HG02798 (cell line): ENCODE measurements at regions not wholly inside any gene's neighbourhood (a gene's known extent, or its start where the extent isn't known, plus 50 kb on each side); places are given as distances from the start of the nearest gene placed in this dataset.
A peak's percentile ranks its signal among the peaks of the same experiment; 100 is the strongest.

Experiments
- ATAC-seq: cut with Tn5 transposase; IDR thresholded peaks from one replicate; pipeline ENCODE4 v1.9.1; 2021; ENCODE audit warnings: mild to moderate bottlenecking; ENCODE audit not compliant: unreplicated experiment, poor library complexity

- ATAC-seq: no peak
Measured at GRCh38 chr7:84454174-84454959, 259.8 kb upstream of the SEMA3A start.

DNA sequence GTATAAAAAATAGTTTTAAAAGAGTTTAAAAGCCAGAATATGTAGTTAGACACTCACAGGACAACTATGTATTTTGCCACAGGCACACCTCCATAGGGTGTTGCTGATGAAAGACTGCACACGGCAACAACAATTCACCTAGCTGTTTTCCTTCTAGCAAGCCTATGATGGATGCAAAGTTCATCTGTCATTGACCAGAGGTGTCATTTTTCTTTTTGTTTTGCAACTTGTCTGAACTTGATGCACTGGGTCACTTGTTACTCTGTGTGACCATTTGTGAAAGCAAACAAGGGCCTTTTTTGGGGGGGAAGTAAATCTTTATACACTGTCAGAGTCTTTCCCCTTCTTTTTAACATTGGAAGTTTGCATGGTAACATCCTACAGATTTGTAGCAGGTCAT lies 258.0 kb upstream of the SEMA3A start:
- ATAC-seq: no peak

GRCh38 chr7:84450772-84451171 lies 256.2 kb upstream of the SEMA3A start:
- no peak for ATAC-seq

DNA sequence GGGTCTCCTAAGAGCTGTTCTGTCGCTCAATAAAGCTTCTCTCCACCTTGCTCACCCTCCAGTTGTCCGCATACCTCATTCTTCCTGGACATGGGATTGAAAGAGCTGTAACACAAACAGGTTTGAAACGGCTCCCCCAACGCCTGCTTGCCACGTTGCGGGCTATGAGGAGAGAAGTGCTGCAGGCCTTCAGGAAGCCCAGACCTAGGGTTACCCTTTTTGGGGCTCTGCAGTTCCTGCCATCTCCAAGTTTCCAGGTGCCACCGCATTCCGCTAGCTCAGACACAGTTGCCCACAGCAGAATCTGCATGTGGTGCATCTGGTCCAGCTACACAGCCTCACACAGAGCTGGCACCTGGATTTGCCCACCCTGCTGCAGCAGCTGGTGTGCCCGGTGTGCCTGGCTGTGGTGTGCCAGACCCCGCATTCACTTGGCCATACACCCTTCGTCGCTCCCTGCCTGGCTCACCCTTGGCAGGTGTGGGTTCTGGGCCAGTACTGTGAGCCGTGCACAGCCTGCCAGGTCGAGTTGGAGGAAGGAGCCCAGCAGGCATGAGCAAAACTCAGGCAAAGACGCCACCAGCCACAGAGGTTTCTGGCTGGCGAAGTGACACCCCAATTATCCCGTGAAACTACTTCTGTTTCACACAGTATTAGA lies 253.2 kb upstream of the SEMA3A start:
- no peak for ATAC-seq

DNA sequence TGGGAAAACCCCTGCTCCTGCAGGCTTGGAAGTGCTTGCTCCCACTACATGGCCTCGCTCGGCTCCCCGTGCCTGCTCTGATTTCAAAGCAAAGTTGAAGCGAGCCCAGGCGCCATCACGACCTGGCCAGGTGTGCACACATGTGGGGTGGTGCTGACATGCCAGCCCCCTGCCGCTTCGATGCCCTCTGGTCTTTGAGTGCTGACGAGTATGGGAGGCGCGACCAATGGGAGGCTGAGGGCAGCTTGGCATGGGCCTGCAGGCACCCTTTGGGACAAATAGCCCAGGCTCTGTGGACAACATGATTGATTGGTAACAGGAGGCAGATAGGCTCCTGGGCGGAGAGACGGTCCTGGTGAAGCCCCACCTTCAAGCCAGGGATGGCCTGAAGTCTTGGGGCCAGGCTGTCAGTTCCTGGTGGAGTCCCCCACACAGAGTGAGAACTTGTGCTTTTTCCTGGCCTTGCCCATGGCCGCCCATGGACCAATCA lies 252.4 kb upstream of the SEMA3A start:
- ATAC-seq: no peak

DNA sequence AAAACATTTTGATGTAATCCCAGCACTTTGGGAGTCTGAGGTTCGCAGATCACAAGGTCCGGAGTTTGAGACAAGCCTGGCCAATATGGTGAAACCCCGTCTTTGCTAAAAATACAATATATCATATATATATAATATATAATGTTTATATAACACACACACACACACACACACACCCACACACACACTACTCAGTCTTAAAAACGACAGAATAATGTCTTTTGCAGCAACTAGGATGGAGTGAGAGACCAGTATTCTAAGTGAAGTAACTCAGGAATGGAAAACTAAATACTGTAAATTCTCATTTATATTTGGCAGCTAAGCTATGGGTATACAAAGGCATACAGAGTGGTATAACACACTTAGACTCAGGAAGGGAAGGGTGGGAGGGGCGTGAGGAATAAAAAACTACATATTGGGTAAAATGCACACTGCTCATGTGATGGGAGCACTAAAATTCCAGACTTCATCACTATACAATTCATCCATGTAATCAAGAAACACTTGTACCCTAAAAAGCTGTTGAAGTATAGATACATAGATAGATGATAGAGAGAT lies 231.2 kb upstream of the SEMA3A start:
- no peak for ATAC-seq

DNA sequence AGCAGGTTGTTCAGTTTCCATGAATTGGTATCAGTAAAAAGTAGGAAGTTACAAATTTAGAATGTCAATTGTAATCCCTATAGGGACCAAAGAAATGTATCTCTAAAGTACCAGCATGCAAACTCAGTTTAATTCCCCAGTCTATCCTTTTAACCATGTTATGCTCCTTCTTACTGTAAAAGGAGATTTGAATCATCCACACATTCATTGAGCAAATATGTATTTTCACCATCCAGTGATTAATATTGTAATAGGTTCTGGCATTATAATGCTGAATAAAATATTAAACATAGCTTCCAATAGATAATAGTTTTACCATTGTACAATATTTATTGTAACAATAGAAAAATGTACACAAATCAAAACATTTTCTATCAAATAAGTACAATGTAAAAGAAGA lies 228.2 kb upstream of the SEMA3A start:
- no peak for ATAC-seq

DNA sequence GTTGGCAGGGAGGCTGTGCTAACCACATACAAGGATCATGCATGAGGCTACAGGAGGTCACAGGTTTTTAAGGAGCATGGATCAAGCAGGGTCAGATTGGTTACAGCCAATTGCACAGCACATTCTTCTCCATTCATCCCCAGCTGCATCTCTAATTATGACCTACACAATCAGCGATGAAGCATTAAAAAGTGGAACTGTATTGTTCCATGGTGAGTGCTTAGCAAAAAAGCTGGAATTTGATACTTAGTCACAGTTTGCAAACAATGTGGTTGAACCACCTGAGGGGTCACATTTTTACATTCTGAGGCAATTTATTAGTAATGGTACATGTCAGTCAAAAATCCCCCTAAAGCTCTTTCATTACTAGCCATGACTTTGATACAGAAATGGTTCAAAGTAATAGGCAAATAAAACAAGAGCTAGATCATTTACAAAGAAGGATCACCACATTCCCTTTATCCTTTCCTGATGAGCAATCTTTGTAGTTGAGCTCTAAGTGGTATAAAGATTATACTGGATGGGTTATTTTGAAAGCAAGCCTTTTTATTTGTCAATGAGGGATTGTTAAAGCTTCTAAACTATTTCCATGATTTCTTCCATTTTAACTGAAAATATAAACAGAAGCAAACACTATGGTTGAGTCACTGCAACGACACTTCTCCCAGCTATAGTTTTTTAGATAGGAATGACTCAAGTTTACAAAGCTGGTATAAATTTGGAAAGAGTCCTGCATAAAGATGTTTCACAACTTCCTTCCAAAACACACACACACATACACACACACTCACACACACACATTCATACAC lies 217.8 kb upstream of the SEMA3A start:
- ATAC-seq: no peak

- no peak for ATAC-seq
Measured at GRCh38 chr7:84399661-84400060, 205.1 kb upstream of the SEMA3A start.

GRCh38 chr7:84394219-84394618 lies 199.6 kb upstream of the SEMA3A start:
- ATAC-seq: no peak

DNA sequence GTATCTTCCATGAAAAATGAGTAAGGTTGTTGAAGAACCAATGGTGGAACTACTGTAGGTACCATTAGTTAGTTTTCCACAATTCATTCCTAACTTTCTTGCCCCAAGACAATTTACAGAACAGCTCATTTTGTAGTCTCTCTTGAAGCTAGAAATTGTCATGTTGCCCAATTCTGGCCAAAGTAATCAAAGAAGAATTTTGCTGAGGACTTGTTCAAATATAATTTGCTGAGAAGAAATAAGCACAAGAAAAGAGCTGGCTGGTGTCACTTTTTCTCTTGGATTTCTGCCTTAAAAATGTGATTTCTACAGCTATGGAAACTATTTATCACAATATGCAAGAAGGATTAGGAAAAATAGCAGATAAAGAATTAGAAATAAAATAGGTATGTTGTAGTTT lies 199.2 kb upstream of the SEMA3A start:
- ATAC-seq: no peak

GRCh38 chr7:84390845-84391244 lies 196.3 kb upstream of the SEMA3A start:
- no peak for ATAC-seq

DNA sequence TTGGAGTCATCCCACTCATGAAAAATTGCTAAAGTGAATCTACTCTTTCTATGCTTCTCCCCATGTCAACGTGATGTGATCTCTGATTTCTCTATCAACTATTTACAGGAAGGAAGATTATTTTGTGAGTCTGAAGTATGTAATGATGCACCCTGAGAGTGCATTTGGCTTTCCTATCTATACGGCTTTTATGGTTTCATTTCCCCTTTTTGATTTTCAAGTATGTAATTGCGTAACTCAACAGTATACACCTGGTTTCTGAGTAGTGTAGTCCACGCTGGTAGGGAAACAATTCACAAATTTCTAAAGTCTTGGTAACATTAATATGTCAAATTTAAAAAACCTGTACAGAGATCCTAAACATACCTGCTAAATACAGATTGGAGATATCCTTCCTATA lies 194.7 kb upstream of the SEMA3A start:
- ATAC-seq: peak; percentile 95

DNA sequence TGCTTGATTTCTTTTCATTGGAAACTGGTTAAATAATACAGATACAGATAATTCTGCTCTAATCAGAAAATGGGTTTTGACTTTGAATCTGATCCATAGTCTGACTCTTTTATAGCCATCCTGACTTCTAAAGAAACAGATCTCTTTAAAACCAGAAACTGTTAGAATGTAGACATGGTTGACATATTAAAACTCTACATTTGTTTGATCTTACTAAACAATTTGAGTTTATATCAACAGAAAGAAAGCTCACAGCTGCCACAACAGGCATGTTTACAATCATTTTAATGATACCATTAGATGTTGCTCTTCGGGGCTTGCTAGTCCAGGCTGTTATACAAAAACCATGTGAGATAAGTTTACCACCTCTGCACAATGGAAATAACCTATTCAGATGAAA lies 193.0 kb upstream of the SEMA3A start:
- ATAC-seq: no peak

DNA sequence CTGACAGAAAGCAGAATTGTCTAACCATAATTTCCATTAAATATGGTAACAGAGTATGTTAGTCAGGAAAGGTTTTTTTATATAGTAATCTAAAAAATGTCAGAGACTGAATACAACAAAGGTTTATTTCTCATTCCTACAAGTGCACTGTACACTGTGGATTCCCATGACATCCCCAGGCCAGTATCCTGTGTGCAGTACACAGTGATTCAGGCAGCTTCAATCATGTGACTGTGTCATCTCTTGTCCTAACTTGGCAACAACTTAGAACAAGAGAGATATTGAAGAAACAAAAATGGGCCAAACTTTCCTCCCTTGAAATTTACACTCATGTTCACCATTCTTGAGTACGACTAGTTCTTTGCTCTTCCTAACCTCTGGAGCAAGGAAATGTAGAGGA lies 189.8 kb upstream of the SEMA3A start:
- no peak for ATAC-seq

DNA sequence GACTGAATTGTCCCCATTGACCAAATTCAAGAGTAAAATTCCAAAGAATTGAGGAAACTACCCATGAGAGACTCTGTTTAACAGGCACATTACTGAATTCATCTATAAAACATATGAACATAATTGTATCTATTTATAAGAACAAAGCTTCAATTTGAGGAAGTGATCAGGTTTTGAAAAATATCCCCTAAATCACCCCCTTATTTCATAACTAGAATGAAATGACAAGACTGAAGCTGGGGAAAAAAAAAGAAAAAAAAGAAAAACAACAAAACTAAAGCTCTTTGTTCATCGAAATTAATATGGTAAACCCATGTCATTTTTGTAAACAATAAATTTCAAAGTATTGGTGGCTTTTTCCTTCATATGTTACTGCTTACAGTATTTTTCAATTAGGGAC lies 184.9 kb upstream of the SEMA3A start:
- no peak for ATAC-seq

- ATAC-seq: no peak
Measured at GRCh38 chr7:84372712-84373111, 178.1 kb upstream of the SEMA3A start.

- no peak for ATAC-seq
Measured at GRCh38 chr7:84372155-84372621, 177.6 kb upstream of the SEMA3A start.

DNA sequence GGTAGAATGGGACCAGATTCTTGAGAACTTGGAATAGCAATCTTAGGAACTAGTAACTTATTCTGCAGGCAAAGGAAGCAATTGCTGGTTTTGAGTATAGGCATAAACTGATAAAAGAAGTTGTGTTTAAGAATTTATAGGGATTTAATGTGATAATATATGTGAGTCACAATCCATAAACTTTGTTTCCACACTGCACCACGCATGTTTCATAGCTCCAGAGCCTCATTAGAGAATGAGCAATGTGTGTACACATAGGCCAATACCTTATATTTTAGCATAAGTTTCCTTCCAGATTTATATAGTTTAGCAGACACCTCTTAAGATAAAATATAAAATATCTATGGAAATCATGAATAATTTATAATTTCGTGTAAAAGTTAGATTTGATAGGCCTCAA lies 175.5 kb upstream of the SEMA3A start:
- no peak for ATAC-seq

- no peak for ATAC-seq
Measured at GRCh38 chr7:84368122-84368521, 173.5 kb upstream of the SEMA3A start.

DNA sequence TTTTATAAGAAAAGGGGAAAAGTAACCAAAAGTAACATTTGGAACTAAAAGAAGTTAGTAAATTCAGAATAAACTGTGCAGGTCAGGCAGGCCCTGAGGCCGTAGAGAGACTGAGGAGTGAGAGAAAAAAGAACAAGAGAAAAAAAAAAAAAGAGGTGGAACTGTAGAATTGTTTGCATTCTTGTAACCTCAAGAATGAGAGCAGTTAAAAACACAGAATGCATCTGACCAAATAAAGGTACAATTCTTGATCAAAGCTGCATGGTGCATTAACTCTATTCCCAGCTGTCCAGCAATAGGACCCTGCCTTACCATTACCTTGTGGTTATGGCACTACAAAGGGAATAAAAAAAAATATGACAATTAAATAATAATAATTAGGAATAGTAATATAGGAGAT lies 170.1 kb upstream of the SEMA3A start:
- ATAC-seq: no peak
